GM19455 (cell line): ENCODE measurements at regions not wholly inside any gene's neighbourhood (a gene's known extent, or its start where the extent isn't known, plus 50 kb on each side); places are given as distances from the start of the nearest gene placed in this dataset.

Experiments used
- ATAC-seq: cut with Tn5 transposase; IDR thresholded peaks from one replicate; pipeline ENCODE4 v1.9.1; 2021; ENCODE audit not compliant: unreplicated experiment

DNA sequence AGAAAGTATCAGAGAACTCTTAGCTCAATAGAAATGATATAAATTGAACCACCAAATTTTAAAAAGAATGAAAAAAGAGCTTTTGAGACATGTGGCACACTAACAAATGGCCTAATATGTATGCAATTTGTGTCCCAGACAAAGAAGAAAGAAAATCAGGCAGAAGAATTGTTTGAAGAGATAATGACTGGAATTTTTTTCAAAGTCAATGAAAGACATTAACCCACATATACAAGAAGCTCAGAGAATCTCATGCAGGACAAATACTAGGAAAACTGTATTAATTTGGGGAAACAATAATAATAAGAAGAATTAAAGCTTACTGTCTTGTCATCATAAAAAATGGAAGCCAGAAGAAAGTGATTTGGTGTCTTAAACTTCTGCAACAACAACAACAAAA lies 304.1 kb upstream of the RND3 start:
- ATAC-seq, result no peak

DNA sequence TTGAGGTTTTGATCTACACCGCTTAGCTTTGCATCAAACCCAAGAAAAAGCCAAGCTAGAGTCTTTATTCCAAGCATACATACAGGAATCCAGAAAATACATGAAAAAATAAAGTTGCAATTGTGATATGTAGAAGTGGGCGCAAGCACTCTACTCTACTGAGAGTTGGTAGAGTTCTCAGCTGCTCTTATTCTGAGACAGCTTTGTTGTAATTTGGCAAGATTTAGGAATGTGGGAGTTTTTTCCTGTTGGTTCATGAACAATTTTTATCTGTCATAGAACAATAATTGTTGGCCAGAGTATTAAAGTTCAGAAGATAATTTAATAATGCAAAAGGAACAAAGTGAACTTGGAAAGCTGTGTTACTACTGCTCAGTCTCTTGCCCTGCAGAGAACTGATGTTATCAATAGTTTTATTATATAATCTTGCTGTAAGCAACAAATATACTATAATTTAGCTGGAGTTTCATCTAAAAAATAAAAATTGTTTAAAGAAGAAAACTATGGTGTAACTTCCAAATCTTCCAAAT lies 302.0 kb upstream of the RND3 start:
- no peak for ATAC-seq

GRCh38 chr2:150788426-150789140 lies 301.1 kb upstream of the RND3 start:
- no peak for ATAC-seq

- no peak for ATAC-seq
Measured at GRCh38 chr2:150787353-150788093, 300.1 kb upstream of the RND3 start.

GRCh38 chr2:150784389-150784788 lies 296.9 kb upstream of the RND3 start:
- no peak for ATAC-seq

- no peak for ATAC-seq
Measured at GRCh38 chr2:150783896-150784295, 296.4 kb upstream of the RND3 start.

DNA sequence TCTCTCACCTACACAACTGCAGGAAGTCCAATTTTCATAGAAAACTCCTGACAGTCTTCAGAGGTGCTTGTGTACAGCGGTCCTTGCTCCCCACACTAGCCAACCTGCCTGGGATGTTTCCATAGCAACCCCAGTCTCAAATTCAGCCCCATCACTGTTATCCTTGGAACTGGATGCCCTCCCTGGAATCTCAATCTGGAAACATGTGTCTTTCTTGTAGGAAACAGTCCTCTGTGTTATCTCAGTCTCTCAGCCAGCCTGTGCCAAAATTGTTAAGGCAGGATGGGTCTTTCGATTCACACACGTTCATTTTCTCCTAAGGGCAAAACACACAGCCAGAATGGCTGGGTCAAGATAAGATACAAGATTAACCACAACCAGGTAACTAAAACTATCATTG lies 295.5 kb upstream of the RND3 start:
- no peak for ATAC-seq

GRCh38 chr2:150782613-150783012 lies 295.1 kb upstream of the RND3 start:
- ATAC-seq, result no peak

GRCh38 chr2:150781142-150781541 lies 293.7 kb upstream of the RND3 start:
- no peak for ATAC-seq

GRCh38 chr2:150778828-150779227 lies 291.4 kb upstream of the RND3 start:
- no peak for ATAC-seq

DNA sequence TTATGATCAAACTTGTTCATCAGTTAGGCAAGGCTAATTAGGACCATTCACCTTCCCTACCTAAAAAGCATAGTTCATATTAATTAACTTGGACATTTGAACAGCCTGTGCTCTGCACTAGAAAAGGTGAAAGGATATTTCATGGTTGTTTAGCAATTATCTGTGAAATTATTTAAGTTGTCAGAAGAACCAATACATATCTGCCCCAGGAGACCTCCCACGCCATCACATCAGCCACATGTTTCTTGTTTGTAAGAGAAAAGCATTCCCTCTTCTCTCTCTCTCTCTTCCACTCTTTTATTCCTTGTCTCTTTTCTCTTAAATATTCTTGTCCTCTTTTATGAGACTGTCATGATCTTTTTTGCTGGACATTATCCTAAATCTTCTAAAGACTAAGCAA lies 282.0 kb upstream of the RND3 start:
- ATAC-seq, result no peak

DNA sequence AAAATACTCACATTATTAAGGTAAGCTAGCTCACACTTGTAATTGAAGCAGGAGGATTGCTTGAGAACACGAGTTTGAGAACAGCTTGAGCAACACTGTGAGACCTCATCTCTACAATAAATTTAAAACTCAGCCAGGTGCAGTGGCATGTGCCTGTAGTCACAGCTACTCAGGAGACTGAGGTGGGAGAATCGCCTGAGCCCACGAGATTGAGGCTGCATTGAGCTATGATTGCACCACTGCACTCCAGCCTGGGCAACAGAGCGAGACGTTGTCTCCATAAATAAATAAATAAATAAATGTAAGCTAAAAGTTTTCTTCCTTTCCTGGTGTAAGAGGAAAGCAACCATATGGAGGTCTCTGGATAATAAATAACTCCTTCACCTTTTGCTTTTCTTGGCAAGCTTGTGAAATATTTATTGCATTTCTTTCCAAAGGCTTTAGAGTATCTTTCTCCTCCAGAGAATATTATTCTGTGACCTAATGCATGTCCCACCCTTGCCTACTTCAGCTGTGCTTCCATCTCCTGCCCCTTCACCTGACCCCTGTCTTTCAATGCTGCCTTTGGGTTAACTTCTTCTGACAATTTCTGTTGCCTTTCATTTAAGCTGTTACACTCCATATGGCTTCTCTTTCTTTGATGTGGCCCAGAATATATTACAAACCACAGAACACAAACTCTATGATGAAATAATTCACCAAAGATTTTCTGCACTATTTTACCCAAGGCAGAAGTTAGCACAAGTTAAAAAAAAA lies 280.7 kb upstream of the RND3 start:
- ATAC-seq, result no peak

DNA sequence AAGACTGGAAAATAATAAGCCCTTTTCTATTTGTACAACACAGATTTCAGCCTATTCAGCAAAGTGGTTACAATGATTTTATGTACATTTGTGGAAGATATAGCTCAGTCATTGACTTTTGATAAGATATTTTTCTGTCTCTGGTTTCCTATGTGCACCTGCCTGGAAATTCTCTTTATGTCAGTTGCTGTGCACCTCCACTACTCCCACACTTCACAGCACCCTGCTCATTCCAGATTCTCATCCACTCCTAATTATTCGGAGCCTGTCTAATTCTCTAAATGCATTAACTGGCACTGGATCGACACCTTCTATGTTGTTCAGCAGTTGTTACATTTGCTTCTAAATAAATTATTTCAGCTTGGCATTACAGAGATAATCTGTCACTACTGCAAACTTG lies 275.1 kb upstream of the RND3 start:
- no peak for ATAC-seq

- no peak for ATAC-seq
Measured at GRCh38 chr2:150759531-150759930, 272.1 kb upstream of the RND3 start.

- no peak for ATAC-seq
Measured at GRCh38 chr2:150759106-150759505, 271.6 kb upstream of the RND3 start.

GRCh38 chr2:150752229-150752628 lies 264.8 kb upstream of the RND3 start:
- ATAC-seq, result no peak

DNA sequence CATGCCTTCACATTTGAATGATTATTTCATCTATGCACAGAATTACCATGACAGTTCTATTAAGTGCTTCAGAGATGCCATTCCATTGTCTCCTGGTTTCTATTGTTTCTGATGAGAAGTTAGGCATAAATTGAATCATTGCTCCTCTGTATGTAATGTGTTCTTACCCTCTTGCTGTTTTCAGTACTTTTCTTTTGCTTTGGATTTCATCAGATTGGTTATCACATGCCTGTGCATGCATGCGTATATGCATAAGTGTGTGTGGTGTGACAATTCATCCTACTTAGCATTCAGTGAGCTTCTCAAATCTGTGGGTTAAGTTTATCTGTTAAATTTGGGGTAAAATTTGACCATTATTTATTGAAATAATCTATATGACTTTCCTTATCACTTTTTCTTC lies 263.3 kb upstream of the RND3 start:
- no peak for ATAC-seq

DNA sequence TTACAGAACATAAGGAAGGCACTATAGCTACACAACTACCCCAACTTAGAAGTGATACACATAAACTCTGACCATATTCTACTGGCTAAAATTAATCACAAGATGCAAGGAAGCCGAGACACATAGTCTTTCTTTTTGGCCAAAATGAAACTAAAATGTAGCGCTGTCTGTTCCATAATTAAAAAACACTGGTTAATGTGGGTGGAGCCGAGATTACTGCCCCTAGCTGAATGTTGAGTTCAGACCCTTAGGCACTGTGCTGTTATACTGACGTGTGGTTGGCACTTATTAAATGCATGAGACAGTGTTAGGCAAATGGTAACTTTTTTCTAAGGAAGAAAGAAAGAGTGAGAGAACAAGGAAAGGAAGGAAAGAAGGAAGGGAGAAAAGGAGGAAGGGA lies 254.6 kb upstream of the RND3 start:
- ATAC-seq, result no peak

GRCh38 chr2:150735894-150736498 lies 248.5 kb upstream of the RND3 start:
- no peak for ATAC-seq

GRCh38 chr2:150733051-150733618 lies 245.7 kb upstream of the RND3 start:
- no peak for ATAC-seq

GRCh38 chr2:150732491-150732890 lies 245.0 kb upstream of the RND3 start:
- no peak for ATAC-seq
